Mesenchymal stem cell (in vitro differentiated cells and primary cell): ENCODE measurements at regions not wholly inside any gene's neighbourhood (a gene's known extent, or its start where the extent isn't known, plus 50 kb on each side); places are given as distances from the start of the nearest gene placed in this dataset.

Experiments
- DNase-seq: peaks from one replicate; pipeline ENCODE4 v3.0.0-alpha.2; 2013
- H2AFZ ChIP-seq: one replicate; pipeline ENCODE4 v1.6.1; 2013; ENCODE audit warnings: low read depth, mild to moderate bottlenecking, control low read depth, inconsistent platforms, low read length, moderate library complexity
- H2AK5ac ChIP-seq: 2 replicates; pipeline ENCODE4 v1.6.1; 2013; ENCODE audit warnings: low read length, moderate library complexity, mild to moderate bottlenecking, inconsistent platforms; ENCODE audit not compliant: severe bottlenecking
- H2BK120ac ChIP-seq: one replicate; pipeline ENCODE4 v1.6.1; 2013; ENCODE audit warnings: low read depth, mild to moderate bottlenecking, inconsistent platforms, low read length, moderate library complexity
- H2BK12ac ChIP-seq, 2 experiments: one replicate each; pipeline ENCODE4 v1.6.1; 2013; ENCODE audit warnings: inconsistent platforms in 2 of 2, low read length in 2 of 2, mild to moderate bottlenecking in 2 of 2, moderate library complexity in 2 of 2, control low read depth in 1 of 2
- H2BK15ac ChIP-seq: one replicate; pipeline ENCODE4 v1.6.1; 2013; ENCODE audit warnings: mild to moderate bottlenecking, low read depth, inconsistent platforms; ENCODE audit not compliant: poor library complexity, severe bottlenecking
- H2BK5ac ChIP-seq: 2 replicates; pipeline ENCODE4 v1.6.1; 2013; ENCODE audit warnings: low read depth, mild to moderate bottlenecking, low read length, control low read depth, inconsistent platforms; ENCODE audit not compliant: poor library complexity, severe bottlenecking
- H3K14ac ChIP-seq, 2 experiments: one replicate each; pipeline ENCODE4 v1.6.1; 2013; ENCODE audit warnings: inconsistent platforms in 2 of 2, low read length in 2 of 2, control low read depth in 1 of 2, mild to moderate bottlenecking in 1 of 2, moderate library complexity in 1 of 2
- H3K18ac ChIP-seq, 2 experiments: one replicate each; pipeline ENCODE4 v1.6.1; 2013; ENCODE audit warnings: inconsistent platforms in 2 of 2, low read length in 2 of 2, control low read depth in 1 of 2, low read depth in 1 of 2, mild to moderate bottlenecking in 1 of 2
- H3K23ac ChIP-seq, 2 experiments: one replicate each; pipeline ENCODE4 v1.6.1; 2013; ENCODE audit warnings: inconsistent platforms in 2 of 2, low read length in 2 of 2, mild to moderate bottlenecking in 2 of 2, moderate library complexity in 2 of 2, control low read depth in 1 of 2
- H3K27ac ChIP-seq: 2 replicates; pipeline ENCODE4 v1.5.1; 2013; ENCODE audit warnings: mild to moderate bottlenecking, moderate library complexity, low read length, control low read depth, inconsistent platforms; ENCODE audit not compliant: poor library complexity, severe bottlenecking
- H3K27me3 ChIP-seq, 2 experiments: 2 replicates each; pipeline versions ENCODE4 v1.6.1 to v1.7.0; 2013; ENCODE audit warnings: low read length in 2 of 2, mild to moderate bottlenecking in 2 of 2, moderate library complexity in 2 of 2, control low read depth in 1 of 2, inconsistent platforms in 1 of 2; ENCODE audit not compliant: control insufficient read depth in 1 of 2, insufficient read depth in 1 of 2
- H3K36me3 ChIP-seq, 2 experiments: 2 replicates each; pipeline versions ENCODE4 v1.6.1 to v1.7.0; 2013; ENCODE audit warnings: low read length in 2 of 2, control low read depth in 1 of 2, inconsistent platforms in 1 of 2, low read depth in 1 of 2, mild to moderate bottlenecking in 1 of 2; ENCODE audit not compliant: insufficient read depth in 2 of 2, control insufficient read depth in 1 of 2
- H3K4ac ChIP-seq, 2 experiments: one replicate each; pipeline ENCODE4 v1.6.1; 2013; ENCODE audit warnings: inconsistent platforms in 2 of 2, low read length in 2 of 2, mild to moderate bottlenecking in 2 of 2, moderate library complexity in 2 of 2, control low read depth in 1 of 2, low read depth in 1 of 2
- H3K4me1 ChIP-seq: 2 replicates; pipeline ENCODE4 v1.6.1; 2013; ENCODE audit warnings: low read depth, low read length, control low read depth; ENCODE audit not compliant: control insufficient read depth, insufficient read depth
- H3K4me2 ChIP-seq: 2 replicates; pipeline ENCODE4 v1.6.1; 2013; ENCODE audit warnings: low read length, mild to moderate bottlenecking, inconsistent platforms; ENCODE audit not compliant: poor library complexity, severe bottlenecking
- H3K4me3 ChIP-seq, 2 experiments: 2 replicates each; pipeline versions ENCODE4 v1.5.1 to v1.7.0; 2013; ENCODE audit warnings: low read length in 2 of 2, mild to moderate bottlenecking in 2 of 2, control low read depth in 1 of 2, low read depth in 1 of 2; ENCODE audit not compliant: insufficient read depth in 1 of 2
- H3K79me1 ChIP-seq: replicated peaks from 2 replicates; pipeline ENCODE4 v1.6.1; 2013; ENCODE audit warnings: mild to moderate bottlenecking, control low read depth, low read length, inconsistent platforms; ENCODE audit not compliant: poor library complexity, severe bottlenecking
- H3K9ac ChIP-seq: 2 replicates; pipeline ENCODE4 v1.7.0; 2013; ENCODE audit warnings: mild to moderate bottlenecking, low read length, moderate library complexity
- H3K9me3 ChIP-seq: 2 replicates; pipeline ENCODE4 v1.7.0; 2013; ENCODE audit warnings: mild to moderate bottlenecking, low read length; ENCODE audit not compliant: control insufficient read depth
- H4K8ac ChIP-seq: one replicate; pipeline ENCODE4 v1.6.1; 2013; ENCODE audit warnings: inconsistent platforms, mild to moderate bottlenecking, low read length, moderate library complexity
- H4K91ac ChIP-seq: one replicate; pipeline ENCODE4 v1.6.1; 2013; ENCODE audit warnings: mild to moderate bottlenecking, low read length, inconsistent platforms
- WGBS: methylation state at CpG from one replicate; pipeline ENCODE4 v1.1.7; 2013; ENCODE audit warnings: mixed read lengths; 5-methylcytosine and 5-hydroxymethylcytosine counted together

DNA sequence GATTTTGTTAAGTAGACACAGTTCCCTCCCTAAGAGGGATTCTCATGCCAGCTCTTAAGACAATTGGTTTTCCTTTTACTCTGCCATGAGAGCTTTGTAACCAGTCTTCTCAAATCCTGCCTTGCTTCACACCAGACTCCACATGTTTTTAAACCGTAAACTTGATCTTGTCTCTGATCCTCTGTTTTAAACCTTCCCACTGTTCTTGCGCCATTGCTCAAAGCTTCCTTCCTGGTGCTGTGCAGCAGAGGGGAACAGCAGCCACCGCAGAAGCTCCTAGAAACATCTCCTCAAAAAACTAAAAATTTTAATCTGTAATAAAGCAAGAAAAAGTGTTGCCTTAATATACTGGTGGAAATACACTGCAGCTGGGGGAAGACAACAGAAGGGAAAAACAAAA, 154.5 kb upstream of the SATB1 start:
- H2BK15ac ChIP-seq = no peak overlapping the region
- no peaks in the 10 kb centered on the region for H3K4me1 ChIP-seq
- H2AK5ac ChIP-seq = no peak overlapping the region
- no peak overlapping the region for H3K18ac ChIP-seq
- no peak for DNase-seq
- H3K4ac ChIP-seq = no peak overlapping the region
- 77% methylated on average over 2 of the region's 3 CpGs for WGBS
- H3K23ac ChIP-seq = no peak overlapping the region
- H4K8ac ChIP-seq = no peak overlapping the region
- H2BK5ac ChIP-seq = no peak overlapping the region
- H3K9me3 ChIP-seq = peaks cover 7% of the 10 kb centered on the region
- no peak overlapping the region for H4K91ac ChIP-seq
- no peak overlapping the region for H3K9ac ChIP-seq
- H3K79me1 ChIP-seq = no peaks in the 10 kb centered on the region
- H3K4me3 ChIP-seq = no peak overlapping the region
- no peaks in the 10 kb centered on the region for H3K27me3 ChIP-seq
- no peak overlapping the region for H2BK12ac ChIP-seq
- H2BK120ac ChIP-seq = no peak overlapping the region
- H3K14ac ChIP-seq = no peak overlapping the region
- H3K27ac ChIP-seq = no peak overlapping the region
- no peak overlapping the region for H2AFZ ChIP-seq
- no peak overlapping the region for H3K4me2 ChIP-seq
- no peaks in the 10 kb centered on the region for H3K36me3 ChIP-seq

DNA sequence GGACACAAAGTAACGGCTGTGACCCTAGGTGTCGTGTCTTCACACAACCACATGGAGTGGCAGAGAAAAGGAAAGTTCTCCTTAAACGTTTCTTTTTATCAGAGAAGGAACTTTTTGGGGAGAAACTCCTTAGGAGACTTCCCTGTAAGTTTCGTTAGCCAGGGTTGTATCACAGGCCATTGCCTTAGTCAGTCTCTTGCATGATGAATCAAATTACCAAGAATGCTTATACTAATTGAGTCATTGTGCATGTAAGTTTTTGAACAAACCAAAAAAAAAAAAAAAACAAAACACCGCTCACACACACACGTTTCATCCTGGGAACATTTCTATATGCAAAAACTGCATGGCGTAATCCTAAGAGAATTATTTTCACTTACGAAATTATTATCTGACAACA, 150.4 kb upstream of the SATB1 start:
- Histone ChIP-seq H3K14ac (no peak overlapping the region), H3K9me3 (no peaks in the 10 kb centered on the region), H2BK12ac (no peak overlapping the region), H2BK15ac (no peak overlapping the region), H3K4me1 (no peaks in the 10 kb centered on the region), H3K4me2 (no peak overlapping the region), H2AFZ (no peak overlapping the region), H3K79me1 (no peaks in the 10 kb centered on the region), H4K8ac (no peak overlapping the region), H3K4ac (no peak overlapping the region), H3K9ac (no peak overlapping the region), H2BK5ac (no peak overlapping the region), H3K27me3 (no peaks in the 10 kb centered on the region), H3K27ac (no peak overlapping the region), H2BK120ac (no peak overlapping the region), H3K36me3 (no peaks in the 10 kb centered on the region), H2AK5ac (no peak overlapping the region), H3K18ac (no peak overlapping the region), H3K4me3 (no peak overlapping the region), H4K91ac (no peak overlapping the region), H3K23ac (no peak overlapping the region)
- DNase-seq = no peak
- WGBS = 68% methylated on average over 4 of the region's 8 CpGs

DNA sequence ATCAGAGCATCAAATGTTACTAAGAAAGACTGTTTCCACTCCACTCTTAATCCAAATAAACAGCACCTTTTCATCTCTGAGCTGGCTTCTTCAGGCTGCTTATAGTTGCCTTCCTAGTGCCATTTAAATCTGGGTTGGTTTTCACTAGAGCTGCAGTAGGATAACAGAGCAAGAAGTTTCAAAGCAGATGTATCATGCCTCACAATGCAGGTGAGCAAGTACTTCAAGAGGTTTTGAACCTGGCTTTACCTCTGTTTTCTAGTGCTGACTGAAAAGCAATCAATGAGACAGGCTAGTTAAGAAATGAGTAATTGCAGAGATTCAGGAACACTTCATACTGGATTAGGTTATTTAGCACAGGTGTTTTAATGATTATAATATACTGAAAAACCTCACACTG, 147.7 kb upstream of the SATB1 start:
- Histone ChIP-seq H3K18ac (no peak overlapping the region), H2BK15ac (no peak overlapping the region), H3K4me1 (no peaks in the 10 kb centered on the region), H3K79me1 (no peaks in the 10 kb centered on the region), H3K27ac (no peak overlapping the region), H3K4ac (no peak overlapping the region), H2BK5ac (no peak overlapping the region), H3K9ac (no peak overlapping the region), H3K27me3 (no peaks in the 10 kb centered on the region), H3K9me3 (no peaks in the 10 kb centered on the region), H2AK5ac (no peak overlapping the region), H3K36me3 (no peaks in the 10 kb centered on the region), H2BK120ac (no peak overlapping the region), H4K8ac (no peak overlapping the region), H2AFZ (no peak overlapping the region), H4K91ac (no peak overlapping the region), H3K4me3 (no peak overlapping the region), H2BK12ac (no peak overlapping the region), H3K14ac (no peak overlapping the region), H3K4me2 (no peak overlapping the region), H3K23ac (no peak overlapping the region)
- no peak for DNase-seq

DNA sequence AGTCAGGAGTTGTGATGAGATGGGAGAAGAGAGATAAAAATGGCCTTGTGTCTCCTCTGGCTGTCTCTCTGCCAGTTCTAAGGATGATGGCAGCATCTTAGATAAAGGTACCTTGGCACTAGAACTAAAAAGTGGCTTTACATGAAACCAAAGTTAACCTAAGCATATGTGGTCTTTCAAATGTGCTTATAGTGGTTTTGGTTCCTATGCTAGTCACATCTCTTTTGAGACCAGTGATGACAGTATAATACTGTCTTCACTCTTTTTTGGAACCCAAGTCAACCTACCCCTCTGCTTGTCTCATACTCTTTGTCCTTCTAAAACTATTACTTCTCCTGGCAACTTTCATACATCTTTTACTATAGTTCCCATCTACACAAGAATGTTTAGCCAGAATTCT, 142.2 kb upstream of the SATB1 start:
- Histone ChIP-seq H3K14ac (no peak overlapping the region), H3K27ac (no peak overlapping the region), H2BK120ac (no peak overlapping the region), H3K9me3 (no peaks in the 10 kb centered on the region), H4K91ac (no peak overlapping the region), H3K4me3 (no peak overlapping the region), H2AK5ac (no peak overlapping the region), H3K23ac (no peak overlapping the region), H3K9ac (no peak overlapping the region), H3K79me1 (no peaks in the 10 kb centered on the region), H2BK5ac (no peak overlapping the region), H3K4me2 (no peak overlapping the region), H4K8ac (no peak overlapping the region), H2BK12ac (no peak overlapping the region), H3K27me3 (no peaks in the 10 kb centered on the region), H3K4ac (no peak overlapping the region), H3K18ac (no peak overlapping the region), H2BK15ac (no peak overlapping the region), H3K36me3 (no peaks in the 10 kb centered on the region), H2AFZ (no peak overlapping the region), H3K4me1 (no peaks in the 10 kb centered on the region)
- DNase-seq = no peak
